Fibroblast of lung (primary cell): ENCODE measurements at regions not wholly inside any gene's neighbourhood (a gene's known extent, or its start where the extent isn't known, plus 50 kb on each side); places are given as distances from the start of the nearest gene placed in this dataset.

Experiments used
- DNase-seq, 2 donors: peaks; one replicate each; pipeline versions ENCODE4 v3.0.0 to v3.0.0-alpha.2; 2010; ENCODE audit warnings: low read depth in 2 of 2
- H2AFZ ChIP-seq: 2 replicates; pipeline ENCODE4 v1.5.1; 2012; ENCODE audit warnings: low read length, control low read depth, inconsistent platforms
- H3K27ac ChIP-seq: 2 replicates; pipeline ENCODE4 v1.5.1; 2011; ENCODE audit warnings: low read length, control low read depth; ENCODE audit not compliant: insufficient read depth
- H3K27me3 ChIP-seq: 2 replicates; pipeline ENCODE4 v1.5.1; 2011; ENCODE audit warnings: mild to moderate bottlenecking, low read length; ENCODE audit not compliant: control insufficient read depth, insufficient read depth
- H3K36me3 ChIP-seq: 2 replicates; pipeline ENCODE4 v1.5.1; 2011; ENCODE audit warnings: low read length; ENCODE audit not compliant: control insufficient read depth, insufficient read depth
- H3K4me1 ChIP-seq: 2 replicates; pipeline ENCODE4 v1.5.1; 2011; ENCODE audit warnings: low read length; ENCODE audit not compliant: control insufficient read depth, insufficient read depth; ENCODE audit errors: extremely low read depth
- H3K4me2 ChIP-seq: 2 replicates; pipeline ENCODE4 v1.5.1; 2011; ENCODE audit warnings: low read length, control low read depth; ENCODE audit not compliant: insufficient read depth; ENCODE audit errors: extremely low read depth
- H3K4me3 ChIP-seq, 4 experiments: fragments of 200-600 bp in 1 of 4; sonication (generic) in 1 of 4; replicated peaks in 1 of 4; 2 replicates each; pipeline ENCODE4 v1.5.1; 2011 to 2016; ENCODE audit warnings: low read length in 4 of 4, low read depth in 3 of 4, mild to moderate bottlenecking in 3 of 4, control low read depth in 2 of 4, inconsistent platforms in 1 of 4, mixed read lengths in 1 of 4; ENCODE audit not compliant: insufficient read depth in 1 of 4; ENCODE audit errors: control extremely low read depth in 1 of 4
- H3K79me2 ChIP-seq: 2 replicates; pipeline ENCODE4 v1.5.1; 2012; ENCODE audit warnings: mild to moderate bottlenecking, low read length, inconsistent platforms; ENCODE audit not compliant: control insufficient read depth, insufficient read depth
- H3K9ac ChIP-seq: 2 replicates; pipeline ENCODE4 v1.5.1; 2011; ENCODE audit warnings: mild to moderate bottlenecking, low read length, control low read depth; ENCODE audit not compliant: insufficient read depth
- H3K9me3 ChIP-seq: 2 replicates; pipeline ENCODE4 v1.5.1; 2012; ENCODE audit warnings: low read depth, low read length; ENCODE audit not compliant: control insufficient read depth, insufficient read depth
- H4K20me1 ChIP-seq: 2 replicates; pipeline ENCODE4 v1.5.1; 2011; ENCODE audit warnings: low read length; ENCODE audit not compliant: control insufficient read depth, insufficient read depth; ENCODE audit errors: extremely low read depth
- CTCF ChIP-seq, 2 donors: IDR thresholded peaks in 1 of 2; conservative IDR thresholded peaks in 1 of 2; 1 replicate in 1 of 2; 2 replicates in 1 of 2; pipeline ENCODE4 v1.5.1; 2011 to 2012; ENCODE audit warnings: low read length in 2 of 2, control low read depth in 1 of 2, inconsistent platforms in 1 of 2, low read depth in 1 of 2, mild to moderate bottlenecking in 1 of 2
- EZH2 ChIP-seq: IDR thresholded peaks from 2 replicates; pipeline ENCODE4 v1.5.1; 2012; ENCODE audit warnings: low read length, control low read depth, mild to moderate bottlenecking; ENCODE audit errors: missing control alignments

GRCh38 chr4:167802463-167803212 lies 289.7 kb upstream of the ANXA10 start:
- DNase-seq, result no peak

GRCh38 chr4:167811958-167812357 lies 280.4 kb upstream of the ANXA10 start:
- no peak overlapping the region for H3K9ac ChIP-seq
- H3K79me2 ChIP-seq, result no peaks in the 10 kb centered on the region
- no peak for DNase-seq
- TF ChIP-seq CTCF (conservative IDR thresholded peaks at IDR 0.05 in 1 of 2, IDR thresholded peaks at IDR 0.05 in 1 of 2; ENCODE audit: low read depth in 1 of 2, low read length in 2 of 2), result no peak
- no peak overlapping the region for H3K4me2 ChIP-seq
- no peaks in the 10 kb centered on the region for H3K36me3 ChIP-seq
- no peaks in the 10 kb centered on the region for H4K20me1 ChIP-seq
- no peak overlapping the region for H3K4me3 ChIP-seq
- no peaks in the 10 kb centered on the region for H3K27me3 ChIP-seq
- no peaks in the 10 kb centered on the region for H3K9me3 ChIP-seq
- H3K27ac ChIP-seq, result no peak overlapping the region
- H2AFZ ChIP-seq, result no peak overlapping the region
- H3K4me1 ChIP-seq, result no peaks in the 10 kb centered on the region

More at GRCh38 chr4:167802463-167803212, 289.7 kb upstream of the ANXA10 start:
- Histone ChIP-seq H3K4me1 (no peaks in the 10 kb centered on the region), H3K9me3 (no peaks in the 10 kb centered on the region), H4K20me1 (no peaks in the 10 kb centered on the region), H3K79me2 (no peaks in the 10 kb centered on the region), H3K36me3 (no peaks in the 10 kb centered on the region), H3K9ac (no peak overlapping the region), H2AFZ (no peak overlapping the region), H3K4me2 (no peak overlapping the region), H3K27ac (no peak overlapping the region), H3K27me3 (no peaks in the 10 kb centered on the region), H3K4me3 (no peak overlapping the region)
- TF ChIP-seq EZH2 (no peak), CTCF (conservative IDR thresholded peaks at IDR 0.05 in 1 of 2, IDR thresholded peaks at IDR 0.05 in 1 of 2; ENCODE audit: low read depth in 1 of 2, low read length in 2 of 2) (no peak)

- peak in 1 of 2 donors; percentile 8 for DNase-seq
- H3K4me1 ChIP-seq, result no peaks in the 10 kb centered on the region
- no peaks in the 10 kb centered on the region for H3K36me3 ChIP-seq
- no peaks in the 10 kb centered on the region for H4K20me1 ChIP-seq
- H3K27me3 ChIP-seq, result no peaks in the 10 kb centered on the region
- no peaks in the 10 kb centered on the region for H3K79me2 ChIP-seq
- H3K4me3 ChIP-seq, result no peak overlapping the region
- no peak overlapping the region for H3K4me2 ChIP-seq
- H2AFZ ChIP-seq, result no peak overlapping the region
- TF ChIP-seq EZH2 (no peak), CTCF (conservative IDR thresholded peaks at IDR 0.05 in 1 of 2, IDR thresholded peaks at IDR 0.05 in 1 of 2; ENCODE audit: low read depth in 1 of 2, low read length in 2 of 2) (no peak)
- H3K9ac ChIP-seq, result no peak overlapping the region
- no peaks in the 10 kb centered on the region for H3K9me3 ChIP-seq
- H3K27ac ChIP-seq, result no peak overlapping the region
Observed at GRCh38 chr4:167826281-167826680, 266.1 kb upstream of the ANXA10 start.
